AG09309 (cell line): ENCODE measurements at regions not wholly inside any gene's neighbourhood (a gene's known extent, or its start where the extent isn't known, plus 50 kb on each side); places are given as distances from the start of the nearest gene placed in this dataset.

ENCODE experiments used
- DNase-seq: peaks from one replicate; pipeline ENCODE4 v3.0.0-alpha.2; 2010; ENCODE audit warnings: low read depth
- H3K4me3 ChIP-seq: 2 replicates; pipeline ENCODE4 v1.5.1; 2011; ENCODE audit warnings: mild to moderate bottlenecking, low read depth, low read length, moderate library complexity; ENCODE audit not compliant: control insufficient read depth
- TF ChIP-seq, protein P1 (sequence below): IDR thresholded peaks from 2 replicates; pipeline ENCODE4 v1.5.1; 2011; ENCODE audit warnings: mild to moderate bottlenecking, low read depth, low read length, inconsistent platforms; ENCODE audit not compliant: insufficient read depth, control insufficient read depth; ENCODE audit errors: missing control alignments

DNA sequence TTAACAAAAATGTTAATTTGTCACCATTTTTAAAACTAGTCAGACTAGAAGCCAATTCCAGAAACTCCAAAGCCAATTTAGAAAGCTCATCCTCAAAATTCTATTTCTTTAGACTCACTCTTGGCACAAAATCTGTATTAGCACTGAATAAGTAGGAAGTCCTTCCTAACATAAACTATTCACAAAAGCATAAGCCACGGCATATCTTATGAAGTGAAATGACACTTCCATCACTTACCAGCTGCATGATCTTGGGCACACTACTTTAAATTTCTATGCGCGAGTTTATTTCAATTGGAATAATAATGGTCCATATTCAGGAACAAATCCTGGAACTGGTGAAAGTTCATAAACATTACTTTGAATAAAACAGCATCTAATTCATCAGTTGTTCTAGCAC, 1544.0 kb downstream of the TECRL start:
- no peak overlapping the region for H3K4me3 ChIP-seq
- no peak for DNase-seq
- TF ChIP-seq, protein P1, sequence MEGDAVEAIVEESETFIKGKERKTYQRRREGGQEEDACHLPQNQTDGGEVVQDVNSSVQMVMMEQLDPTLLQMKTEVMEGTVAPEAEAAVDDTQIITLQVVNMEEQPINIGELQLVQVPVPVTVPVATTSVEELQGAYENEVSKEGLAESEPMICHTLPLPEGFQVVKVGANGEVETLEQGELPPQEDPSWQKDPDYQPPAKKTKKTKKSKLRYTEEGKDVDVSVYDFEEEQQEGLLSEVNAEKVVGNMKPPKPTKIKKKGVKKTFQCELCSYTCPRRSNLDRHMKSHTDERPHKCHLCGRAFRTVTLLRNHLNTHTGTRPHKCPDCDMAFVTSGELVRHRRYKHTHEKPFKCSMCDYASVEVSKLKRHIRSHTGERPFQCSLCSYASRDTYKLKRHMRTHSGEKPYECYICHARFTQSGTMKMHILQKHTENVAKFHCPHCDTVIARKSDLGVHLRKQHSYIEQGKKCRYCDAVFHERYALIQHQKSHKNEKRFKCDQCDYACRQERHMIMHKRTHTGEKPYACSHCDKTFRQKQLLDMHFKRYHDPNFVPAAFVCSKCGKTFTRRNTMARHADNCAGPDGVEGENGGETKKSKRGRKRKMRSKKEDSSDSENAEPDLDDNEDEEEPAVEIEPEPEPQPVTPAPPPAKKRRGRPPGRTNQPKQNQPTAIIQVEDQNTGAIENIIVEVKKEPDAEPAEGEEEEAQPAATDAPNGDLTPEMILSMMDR = no peak

DNA sequence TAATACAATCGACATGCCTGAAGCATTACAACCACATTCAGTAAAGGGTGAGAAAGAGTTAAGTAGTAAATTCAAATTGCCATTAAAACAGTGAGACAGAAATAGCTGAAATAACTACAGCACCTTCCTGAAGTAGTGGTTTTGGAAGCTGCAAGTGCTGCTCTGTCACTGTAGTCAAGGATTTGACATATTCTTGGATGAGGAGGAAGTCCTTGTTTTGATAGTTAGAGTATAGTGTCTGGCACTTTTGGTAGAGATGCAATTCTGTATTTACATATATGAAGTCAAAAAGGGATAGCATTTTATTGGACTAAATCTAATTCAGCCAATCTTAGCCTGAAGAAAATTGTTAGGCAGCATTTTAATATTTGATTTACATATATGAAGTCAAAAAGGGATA, 1559.6 kb downstream of the TECRL start:
- no peak for DNase-seq
- TF ChIP-seq, protein P1 = no peak
- no peak overlapping the region for H3K4me3 ChIP-seq

DNA sequence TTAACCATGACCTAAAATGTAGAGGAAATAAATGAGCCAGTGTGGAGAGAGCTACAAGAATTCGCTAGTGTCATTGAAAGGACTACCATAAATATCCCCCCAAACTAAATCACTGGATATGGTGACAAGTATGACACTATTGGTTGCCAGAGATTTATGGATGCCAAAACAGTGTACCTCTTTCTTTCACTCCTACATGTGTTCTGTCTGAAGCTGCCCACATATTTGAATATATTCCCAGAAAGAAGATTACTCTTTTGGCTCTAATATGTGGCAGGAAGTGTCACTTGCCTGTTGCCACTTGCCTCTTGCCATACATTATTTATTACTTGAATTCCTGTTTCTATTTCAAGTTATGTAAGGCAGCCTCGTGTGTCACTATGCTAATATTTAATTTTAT, 1573.6 kb downstream of the TECRL start:
- no peak overlapping the region for H3K4me3 ChIP-seq
- TF ChIP-seq, protein P1 = no peak
- DNase-seq = no peak

DNA sequence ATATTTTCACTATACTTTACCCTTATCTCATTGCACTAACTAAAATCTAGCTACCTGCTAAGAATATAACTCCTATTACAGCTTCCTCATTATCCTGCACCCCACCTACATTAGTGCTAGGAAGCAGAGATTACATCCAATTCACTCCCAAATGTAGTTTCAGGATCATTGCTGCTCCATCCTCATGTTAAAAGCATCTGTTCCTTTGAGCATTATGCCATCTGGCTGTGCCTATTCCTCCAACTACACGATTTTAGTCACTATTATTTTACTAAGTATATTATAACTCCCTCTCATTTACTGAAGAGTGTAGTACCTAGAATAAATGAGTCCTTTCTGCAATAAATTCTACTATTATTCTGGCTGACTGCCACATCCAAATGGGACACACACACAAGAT, 1586.9 kb downstream of the TECRL start:
- no peak for DNase-seq
- H3K4me3 ChIP-seq = no peak overlapping the region
- TF ChIP-seq, protein P1 = no peak

DNA sequence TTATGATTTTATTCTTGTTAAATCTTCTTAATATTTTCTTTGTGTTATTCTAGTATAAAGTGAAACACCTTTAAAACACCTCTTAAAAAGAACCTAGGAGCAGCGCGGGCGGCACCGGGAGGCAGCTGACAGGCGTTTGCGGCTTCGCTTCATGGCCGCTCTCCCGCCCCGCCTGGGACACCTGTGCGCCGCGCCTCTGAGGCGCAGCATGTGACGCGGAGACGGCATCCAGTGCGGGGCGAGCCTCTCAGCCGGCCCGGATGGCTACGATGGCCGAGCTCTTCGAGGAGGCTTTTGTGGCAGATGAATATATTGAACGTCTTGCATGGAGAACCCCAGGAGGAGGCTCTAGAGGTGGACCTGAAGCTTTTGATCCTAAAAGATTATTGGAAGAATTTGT, 1592.7 kb downstream of the TECRL start:
- TF ChIP-seq, protein P1 = no peak
- DNase-seq = no peak
- H3K4me3 ChIP-seq = no peak overlapping the region

DNA sequence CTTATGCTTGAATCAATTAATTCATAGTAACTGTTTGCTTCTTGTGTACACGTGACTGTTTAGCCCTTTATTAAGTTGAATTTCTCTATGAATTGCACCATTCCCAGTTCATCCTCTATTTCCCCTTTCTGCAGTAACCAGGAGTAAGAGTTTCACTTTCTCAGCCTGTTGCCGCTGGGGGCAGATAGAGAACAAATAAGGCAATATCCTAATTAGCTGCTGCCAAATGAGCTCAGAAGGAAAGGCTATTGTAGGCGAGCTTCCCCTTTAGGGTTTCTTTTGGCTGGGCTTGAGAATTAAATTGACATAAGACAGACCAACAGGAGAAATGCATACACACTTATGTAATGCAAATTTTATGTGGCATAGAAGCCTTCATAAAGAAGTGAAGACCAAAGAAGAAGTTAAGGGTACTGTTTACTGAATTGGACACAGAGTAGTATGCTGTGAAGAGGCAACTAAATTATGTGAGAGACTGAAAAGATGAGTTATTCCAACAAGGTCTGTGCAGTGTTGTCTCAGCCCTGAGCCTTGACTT, 1594.7 kb downstream of the TECRL start:
- TF ChIP-seq, protein P1 = no peak
- no peak for DNase-seq
- H3K4me3 ChIP-seq = no peak overlapping the region

DNA sequence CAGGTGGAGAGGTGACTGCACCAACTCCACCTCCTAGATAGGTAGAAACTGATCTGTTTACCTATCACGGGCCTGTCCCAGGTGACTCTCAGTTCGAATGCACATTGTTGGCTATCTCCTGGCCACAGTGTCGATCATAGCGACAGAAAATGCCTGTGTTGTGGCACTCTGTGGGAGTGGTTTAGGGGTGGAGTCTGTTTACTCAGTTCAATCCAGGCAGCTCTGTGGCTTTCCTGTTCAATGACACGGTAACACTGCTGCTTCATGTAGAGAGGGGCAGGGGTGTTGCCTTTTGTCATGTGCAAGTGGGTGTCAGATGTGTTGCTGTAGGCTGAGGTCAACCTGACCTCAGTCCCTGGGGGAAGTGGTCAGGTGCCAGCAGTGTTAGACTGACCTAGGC, 1602.4 kb downstream of the TECRL start:
- no peak overlapping the region for H3K4me3 ChIP-seq
- TF ChIP-seq, protein P1 = no peak
- no peak for DNase-seq
